COR-L47 (cell line): ENCODE measurements at regions not wholly inside any gene's neighbourhood (a gene's known extent, or its start where the extent isn't known, plus 50 kb on each side); places are given as distances from the start of the nearest gene placed in this dataset.
A peak's percentile ranks its signal among the peaks of the same experiment; 100 is the strongest.

Experiments
- DNase-seq: peaks from one replicate; lab custom pipeline; 2025; lab: John Stamatoyannopoulos, UW

GRCh38 chr2:120440521-120441350 lies 94.8 kb downstream of the INHBB start:
- no peak for DNase-seq

- DNase-seq = no peak
Measured at GRCh38 chr2:120441351-120441700, 95.4 kb downstream of the INHBB start.

- DNase-seq = peak; percentile 92
Measured at GRCh38 chr2:120441744-120442471, 96.0 kb downstream of the INHBB start.

GRCh38 chr2:120442541-120442922 lies 96.6 kb downstream of the INHBB start:
- DNase-seq = no peak

- no peak for DNase-seq
Measured at GRCh38 chr2:120442923-120443571, 97.1 kb downstream of the INHBB start.

GRCh38 chr2:120443946-120444345 lies 98.0 kb downstream of the INHBB start:
- DNase-seq = no peak

GRCh38 chr2:120444691-120445240 lies 98.8 kb downstream of the INHBB start:
- DNase-seq = no peak

- no peak for DNase-seq
Measured at GRCh38 chr2:120445449-120446143, 99.7 kb downstream of the INHBB start.

- DNase-seq = no peak
Measured at GRCh38 chr2:120446236-120447126, 100.5 kb downstream of the INHBB start.

GRCh38 chr2:120447127-120447785 lies 101.3 kb downstream of the INHBB start:
- DNase-seq = no peak

- no peak for DNase-seq
Measured at GRCh38 chr2:120448436-120448835, 102.5 kb downstream of the INHBB start.

- peak; percentile 97 for DNase-seq
Measured at GRCh38 chr2:120448961-120449810, 103.2 kb downstream of the INHBB start.

GRCh38 chr2:120450196-120450820 lies 104.4 kb downstream of the INHBB start:
- no peak for DNase-seq

- no peak for DNase-seq
Measured at GRCh38 chr2:120451334-120451733, 105.4 kb downstream of the INHBB start.

- DNase-seq = no peak
Measured at GRCh38 chr2:120452131-120452530, 106.2 kb downstream of the INHBB start.

GRCh38 chr2:120452945-120453634 lies 107.2 kb downstream of the INHBB start:
- no peak for DNase-seq

GRCh38 chr2:120453635-120453998 lies 107.7 kb downstream of the INHBB start:
- no peak for DNase-seq

- no peak for DNase-seq
Measured at GRCh38 chr2:120454654-120455385, 108.9 kb downstream of the INHBB start.
